DMS 273 treated with DMSO at 0.1 percent for 48 hours (cell line): ENCODE measurements at regions not wholly inside any gene's neighbourhood (a gene's known extent, or its start where the extent isn't known, plus 50 kb on each side); places are given as distances from the start of the nearest gene placed in this dataset.

Experiments
- DNase-seq: peaks from one replicate; lab custom pipeline; 2025; lab: John Stamatoyannopoulos, UW

DNA sequence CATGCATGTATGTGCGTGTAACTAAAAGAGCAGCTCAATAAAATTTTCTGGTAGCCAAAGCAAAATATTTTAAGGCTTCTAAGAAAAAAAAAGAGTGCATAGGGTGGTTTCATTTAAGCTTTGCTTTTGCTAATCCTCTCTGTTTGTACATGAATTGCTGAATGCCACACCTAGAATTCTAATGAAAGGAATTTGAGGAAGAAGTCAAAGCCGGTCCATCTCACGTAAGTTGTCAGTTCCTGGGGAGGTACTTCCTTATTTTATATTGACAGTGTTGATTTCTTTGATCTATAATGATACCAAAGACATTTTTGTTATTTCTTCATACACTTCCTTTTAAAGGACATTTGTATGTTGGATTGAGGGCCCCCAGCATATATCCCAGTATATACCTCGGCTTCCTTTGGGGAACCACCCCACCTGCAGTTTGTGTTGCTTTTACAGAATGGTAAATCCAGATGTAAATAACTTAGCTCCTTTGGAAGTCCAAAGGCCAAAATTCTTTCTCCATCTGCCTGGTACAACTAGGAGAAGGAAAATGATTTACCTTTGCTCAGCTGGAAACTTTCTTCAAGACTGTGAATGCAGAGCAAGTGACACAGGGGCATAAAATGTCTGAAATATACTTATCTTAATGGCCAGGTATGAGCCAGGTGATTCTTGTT lies 420.9 kb upstream of the ATP2B1 start:
- DNase-seq: no peak

DNA sequence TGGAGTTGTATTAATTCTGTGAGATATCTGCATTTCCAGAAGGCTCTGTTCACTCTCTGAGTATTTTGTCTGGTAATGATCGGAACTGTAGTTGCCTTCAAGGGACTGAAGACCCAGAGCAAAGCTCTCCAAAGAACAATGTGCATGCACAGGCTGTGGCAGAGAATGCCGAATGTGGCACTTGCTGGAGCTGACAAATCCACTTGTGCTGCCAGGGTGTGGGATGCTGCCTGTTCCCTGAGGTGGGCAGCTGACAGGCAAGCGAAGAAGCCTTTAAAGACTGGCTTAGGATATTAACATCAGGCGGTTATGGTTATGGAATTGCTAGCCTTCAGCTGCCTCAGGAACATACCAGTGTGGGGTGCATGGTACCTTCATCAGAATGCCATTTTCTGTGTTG lies 419.9 kb upstream of the ATP2B1 start:
- DNase-seq: no peak

DNA sequence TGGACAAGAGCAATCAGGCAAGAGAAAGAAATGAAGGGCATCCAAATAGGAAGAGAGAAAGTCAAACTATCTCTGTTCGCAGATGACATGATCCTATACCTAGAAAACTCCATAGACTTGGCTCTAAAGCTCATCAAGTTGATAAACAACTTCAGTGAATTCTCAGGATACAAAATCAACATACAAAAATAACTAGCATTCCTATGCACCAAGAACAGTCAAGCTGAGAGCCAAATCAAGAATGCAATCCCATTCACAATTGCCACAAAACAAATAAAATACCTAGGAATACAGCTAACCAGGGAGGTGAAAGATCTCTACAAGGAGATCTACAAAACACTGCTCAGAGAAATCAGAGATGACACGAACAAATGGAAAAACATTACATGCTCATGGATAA lies 417.5 kb upstream of the ATP2B1 start:
- DNase-seq: no peak

DNA sequence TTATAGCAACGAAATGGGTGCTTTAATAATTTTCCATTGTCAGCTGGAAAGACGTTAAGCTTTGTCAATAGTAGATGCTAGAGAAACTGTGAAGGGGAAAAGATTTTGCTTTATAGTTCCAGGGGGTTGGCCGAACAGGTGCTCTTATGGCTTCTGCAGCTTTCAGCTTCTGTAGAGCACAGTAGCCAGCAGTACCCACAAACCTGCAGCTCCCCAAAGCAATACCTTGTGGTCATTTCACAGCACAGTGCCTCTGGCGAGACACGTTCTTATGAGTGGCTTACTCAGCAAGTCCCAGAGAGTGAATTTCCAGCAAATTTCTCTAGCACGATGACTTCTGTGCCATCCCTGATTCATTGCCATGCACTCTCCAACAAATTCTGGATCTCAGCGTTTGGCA lies 416.3 kb upstream of the ATP2B1 start:
- DNase-seq: no peak

DNA sequence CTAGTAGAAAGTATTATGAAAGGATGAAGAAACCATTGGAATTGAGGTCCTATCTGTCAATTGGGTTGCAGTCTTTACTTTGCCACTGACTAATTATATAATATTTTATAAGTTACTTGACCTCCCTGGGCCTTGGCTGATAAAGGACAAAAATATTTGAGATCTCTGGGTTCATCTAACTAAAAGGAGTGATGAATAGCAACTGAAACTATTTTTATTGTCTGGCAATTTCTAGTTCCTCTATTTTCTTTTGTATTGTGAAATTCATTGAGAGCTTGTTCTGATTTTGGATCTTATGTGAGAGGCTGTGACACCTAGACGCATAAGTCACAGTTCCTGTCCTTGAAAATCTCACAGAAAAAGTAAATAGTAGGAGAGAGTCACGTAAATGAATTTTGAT lies 415.7 kb upstream of the ATP2B1 start:
- DNase-seq: no peak

DNA sequence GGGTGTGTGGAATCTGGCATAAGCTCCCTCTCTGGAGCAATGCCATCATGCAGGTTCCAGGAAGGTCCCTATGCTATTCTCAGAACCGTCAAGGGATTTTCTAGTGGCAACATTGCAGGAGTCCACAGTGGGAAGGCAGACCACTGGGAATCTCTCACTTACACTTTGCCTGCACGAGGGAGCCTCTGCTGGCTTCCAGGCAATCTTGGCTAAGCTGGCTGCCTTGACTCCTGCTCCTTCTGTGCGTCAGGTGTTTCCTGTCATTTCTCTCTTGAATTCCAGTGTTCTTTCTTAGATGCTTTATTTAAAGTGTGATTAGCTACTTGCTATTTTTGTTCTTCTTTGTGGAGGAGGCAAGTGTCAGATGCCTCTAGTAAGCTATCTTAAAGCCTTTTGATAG lies 414.0 kb upstream of the ATP2B1 start:
- no peak for DNase-seq

DNA sequence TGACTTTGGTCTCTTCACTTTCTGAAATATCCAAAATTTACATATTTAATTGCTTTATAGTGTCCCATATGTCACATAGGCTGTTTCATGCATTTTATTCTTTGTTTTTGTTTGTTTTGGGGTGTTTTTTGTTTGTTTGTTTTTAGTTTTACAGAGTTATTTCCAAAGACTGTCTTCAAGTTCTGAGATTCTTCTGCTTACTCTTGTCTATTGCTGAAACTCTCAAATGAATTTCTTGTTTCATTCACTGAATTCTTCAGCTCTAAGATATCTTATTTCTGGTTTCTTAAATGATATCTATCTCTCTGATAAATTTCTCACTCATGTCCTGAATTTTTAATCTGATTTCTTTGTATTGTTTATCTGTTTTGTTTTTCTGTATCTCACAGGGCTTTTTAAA lies 412.0 kb upstream of the ATP2B1 start:
- DNase-seq: no peak

DNA sequence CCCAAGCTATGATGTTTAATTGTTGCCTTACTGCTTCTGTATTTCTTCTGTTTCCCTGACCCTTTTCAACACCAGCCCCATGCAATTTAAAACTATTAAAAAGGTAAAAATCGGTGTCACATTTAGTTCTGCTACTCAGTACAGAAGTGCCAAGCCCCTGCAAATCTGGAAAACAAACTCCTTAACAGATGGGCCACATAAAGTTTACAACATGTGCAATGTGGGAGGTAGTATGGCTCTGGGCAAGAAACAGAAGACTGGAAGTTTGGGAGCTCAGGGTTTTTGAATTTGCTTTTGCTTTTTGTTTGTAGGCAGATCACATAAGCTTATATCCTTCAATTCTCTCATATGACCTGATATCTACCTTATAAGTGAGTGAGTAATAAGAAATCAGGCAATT lies 404.0 kb upstream of the ATP2B1 start:
- peak; percentile 68 for DNase-seq

DNA sequence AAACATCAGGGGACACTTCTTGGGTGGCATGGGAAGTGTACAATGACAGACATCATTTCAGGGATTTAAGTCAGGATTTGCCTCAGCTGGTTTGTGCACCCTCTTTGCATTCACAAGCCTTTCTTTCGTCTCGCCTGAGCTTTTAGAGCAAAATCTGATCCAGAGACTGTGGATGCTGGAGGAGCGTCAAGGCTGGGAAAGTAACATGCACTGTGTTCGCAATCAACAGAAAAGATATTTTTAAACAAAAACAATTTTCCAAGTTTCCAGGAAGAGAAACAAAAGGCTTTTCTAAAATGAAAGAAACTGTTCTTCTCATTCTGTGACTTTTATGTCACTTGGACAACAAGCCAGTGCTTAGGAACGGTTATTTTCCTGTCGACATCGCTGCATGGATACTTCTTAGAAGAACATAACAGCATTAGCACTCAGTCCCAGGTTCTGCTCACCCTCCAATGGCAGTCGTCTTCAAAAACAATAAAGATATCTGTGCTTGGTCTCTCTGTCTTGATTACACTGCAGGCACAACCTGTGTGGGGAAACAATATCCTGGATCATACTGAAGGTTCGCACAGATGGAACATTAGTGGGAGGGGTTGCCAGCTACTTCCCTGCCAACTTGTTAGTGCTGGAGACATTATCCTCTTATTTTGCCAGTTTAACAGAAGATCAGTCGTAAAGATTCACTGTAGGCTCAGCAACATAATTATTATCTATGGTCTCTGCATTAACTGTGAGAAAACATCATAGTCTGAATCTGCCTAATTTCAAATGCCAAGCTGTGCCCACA lies 403.3 kb upstream of the ATP2B1 start:
- peak; percentile 63 for DNase-seq

DNA sequence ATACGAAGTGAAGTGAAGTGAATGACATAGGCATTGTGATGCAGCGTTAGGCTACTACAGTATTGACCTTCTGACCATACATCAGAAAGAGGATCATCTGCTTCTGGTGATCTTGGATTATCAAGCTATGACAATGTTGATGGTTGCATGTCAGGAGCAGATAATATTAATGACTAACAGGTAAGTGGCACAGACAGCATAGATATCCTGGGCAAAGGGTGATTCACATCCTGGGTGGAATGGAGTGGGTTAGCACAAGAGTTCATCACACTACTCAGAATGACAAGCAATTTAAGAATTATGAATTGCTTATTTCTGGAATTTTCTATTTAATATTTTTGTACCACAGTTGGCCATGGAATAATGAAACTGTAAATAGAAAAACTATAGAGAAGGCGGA lies 397.9 kb upstream of the ATP2B1 start:
- no peak for DNase-seq

DNA sequence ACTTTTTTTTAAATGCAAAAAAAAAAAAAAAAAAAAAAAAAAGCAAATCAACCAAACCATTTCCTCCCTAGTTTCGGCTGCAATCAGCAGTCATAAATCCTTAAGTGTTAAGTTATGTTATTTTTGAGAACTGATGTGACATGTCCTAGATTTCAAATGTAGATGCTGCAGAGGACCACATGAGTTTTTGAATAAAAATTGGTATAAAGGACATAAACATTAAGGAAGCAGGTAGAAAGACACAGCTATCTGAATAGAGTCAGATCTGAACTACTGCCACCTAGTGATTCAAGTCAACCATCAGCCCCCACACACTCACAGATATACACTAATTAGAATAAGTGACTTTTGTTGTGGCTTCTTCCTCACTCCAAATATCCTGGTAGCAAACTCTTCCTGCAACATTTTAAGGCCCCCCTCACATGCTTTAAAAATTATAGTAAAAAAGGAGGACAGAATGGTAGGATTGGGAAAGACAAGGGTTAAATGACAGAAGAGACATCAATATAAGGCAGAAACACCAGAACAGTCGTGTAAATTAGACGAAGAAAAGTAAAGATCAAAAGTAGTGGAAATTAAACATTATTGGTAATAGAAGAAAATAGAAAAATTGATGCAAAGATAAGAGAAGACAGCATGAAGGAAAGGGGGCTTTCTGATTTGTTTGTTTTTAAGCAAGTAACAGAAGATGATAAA lies 394.5 kb upstream of the ATP2B1 start:
- no peak for DNase-seq

DNA sequence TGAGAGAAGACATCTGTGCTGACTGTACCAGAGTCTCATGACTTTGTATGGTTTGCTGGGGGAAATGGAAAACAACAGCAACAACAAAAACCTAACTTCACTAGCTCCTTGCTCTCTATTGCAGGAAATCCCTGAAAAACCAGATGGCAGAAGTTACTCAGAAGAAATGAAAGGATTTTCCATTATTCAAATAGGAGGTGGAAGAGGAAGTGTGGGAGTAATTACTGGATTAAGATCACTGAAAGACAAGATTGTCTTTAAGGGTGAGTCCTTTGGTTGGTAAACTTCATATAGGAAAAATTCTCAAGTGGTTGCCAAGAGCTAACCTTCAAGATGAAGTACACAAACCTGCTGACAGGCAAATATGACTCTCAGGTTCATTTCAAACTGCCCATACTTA lies 391.9 kb upstream of the ATP2B1 start:
- DNase-seq: no peak

DNA sequence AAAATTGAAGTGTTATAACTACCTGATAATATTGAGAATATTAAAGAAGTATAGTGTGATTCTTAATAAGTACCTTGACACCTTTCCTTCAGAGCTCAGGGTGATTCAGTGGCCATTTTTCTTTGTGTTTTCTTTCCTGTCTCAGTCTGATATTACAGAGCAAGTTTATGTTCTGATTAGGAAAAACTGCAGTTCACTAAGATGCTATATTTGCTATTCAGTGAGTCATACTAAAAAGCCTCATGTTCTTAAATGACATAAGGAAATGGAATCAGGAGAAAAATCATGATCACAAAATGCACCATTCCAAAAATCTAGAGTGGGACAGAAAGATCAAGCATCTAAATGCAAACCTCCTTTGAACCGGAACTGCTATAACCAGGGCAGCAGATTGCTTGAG lies 390.6 kb upstream of the ATP2B1 start:
- no peak for DNase-seq

DNA sequence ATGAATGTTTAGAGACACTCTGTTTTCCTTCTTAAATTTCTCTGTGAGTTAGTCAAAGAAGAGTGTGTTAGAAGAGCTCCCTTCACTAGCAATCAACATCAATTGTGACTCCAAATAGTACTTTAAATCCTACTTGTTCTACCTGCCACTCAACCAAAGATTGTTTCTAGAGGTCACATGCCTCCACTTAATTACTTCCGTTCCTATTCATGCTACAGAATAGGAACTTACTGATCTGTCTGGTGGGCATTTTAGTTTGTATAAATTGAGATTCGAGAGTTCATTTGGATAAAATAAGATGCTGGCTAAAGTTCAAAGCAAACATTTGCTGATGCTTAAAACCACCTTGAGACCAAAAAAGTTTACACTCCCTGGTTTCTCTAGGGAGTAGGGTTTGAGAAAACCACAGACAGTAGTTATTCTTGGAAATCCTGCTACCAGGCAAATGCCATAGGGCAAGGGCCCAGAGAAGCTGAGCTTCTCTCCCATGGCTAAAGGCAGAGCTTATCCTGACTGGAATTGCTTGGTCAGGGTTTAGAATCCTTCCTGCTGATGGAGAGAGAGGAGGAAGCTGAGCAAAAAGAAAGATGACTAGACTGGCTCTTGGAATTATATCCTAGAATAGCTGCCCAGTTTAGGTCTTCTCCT lies 389.6 kb upstream of the ATP2B1 start:
- DNase-seq: no peak

DNA sequence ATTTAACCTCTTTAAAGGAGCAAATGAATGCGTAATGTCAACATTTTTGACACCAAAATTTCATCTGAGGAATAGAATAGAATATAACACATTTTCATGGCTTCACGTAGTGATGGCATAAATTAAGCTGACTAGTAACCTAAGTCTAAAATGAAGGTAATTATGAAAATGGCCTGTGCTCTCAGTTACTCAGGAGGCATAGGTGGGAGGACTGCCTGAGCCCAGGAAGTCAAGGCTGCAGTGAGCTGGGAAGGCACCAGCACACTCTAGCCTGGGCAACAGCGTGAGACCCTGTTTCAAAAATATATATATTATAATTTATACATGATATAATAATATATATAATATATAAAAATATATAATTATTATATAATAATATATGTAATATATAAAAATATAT lies 383.2 kb upstream of the ATP2B1 start:
- no peak for DNase-seq

DNA sequence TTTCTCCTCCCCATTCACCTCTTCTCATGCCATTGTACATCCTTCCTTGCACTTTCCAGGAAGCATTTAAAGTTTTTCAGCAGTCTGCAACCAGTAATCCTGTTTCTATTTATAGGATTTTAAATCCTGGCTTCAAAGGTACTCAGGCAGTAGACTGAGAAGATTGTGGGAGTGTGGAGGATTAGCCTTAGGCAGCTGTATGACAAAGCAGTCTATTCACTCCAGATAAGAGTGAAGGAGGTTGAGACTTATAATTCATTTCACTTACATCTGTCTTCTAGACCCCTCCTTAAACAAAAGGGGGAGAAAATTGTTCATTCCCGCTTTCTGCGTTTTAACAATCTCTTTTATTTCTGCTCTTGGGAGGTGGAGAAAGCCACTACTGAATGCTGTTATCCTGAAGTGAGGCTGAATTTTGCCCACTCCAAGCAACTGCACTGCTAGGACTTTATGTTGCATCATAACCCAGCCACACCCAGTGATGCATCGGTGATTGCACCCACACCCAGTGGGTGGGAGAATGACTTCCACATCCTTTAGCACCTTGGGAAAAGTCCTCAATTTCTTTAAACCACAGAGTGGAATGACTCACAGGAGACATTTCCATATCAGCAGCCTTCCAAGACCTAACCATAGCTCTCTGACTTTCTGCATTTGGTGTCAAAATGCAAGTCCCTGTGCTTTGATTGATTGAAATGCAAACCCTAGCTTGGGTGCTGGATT lies 382.5 kb upstream of the ATP2B1 start:
- DNase-seq: no peak

DNA sequence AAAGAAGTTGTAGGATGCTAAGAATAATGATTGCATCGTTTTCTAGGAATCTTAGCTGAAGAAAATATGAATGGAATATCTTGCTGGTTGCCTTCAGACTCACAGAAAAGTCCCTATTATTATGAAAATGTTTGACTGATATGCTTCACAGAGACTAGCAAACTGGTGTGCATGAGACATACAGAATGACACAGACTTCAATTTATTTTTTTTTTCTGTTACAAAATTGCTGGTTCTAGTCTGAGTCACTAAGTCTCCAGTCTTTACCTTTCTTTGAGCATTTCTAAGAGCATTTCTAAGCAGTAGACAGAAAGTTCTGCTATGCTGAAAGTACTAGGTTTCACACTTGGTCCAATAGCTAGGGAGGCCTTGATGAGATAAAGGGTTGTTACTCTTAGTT lies 377.6 kb upstream of the ATP2B1 start:
- no peak for DNase-seq

DNA sequence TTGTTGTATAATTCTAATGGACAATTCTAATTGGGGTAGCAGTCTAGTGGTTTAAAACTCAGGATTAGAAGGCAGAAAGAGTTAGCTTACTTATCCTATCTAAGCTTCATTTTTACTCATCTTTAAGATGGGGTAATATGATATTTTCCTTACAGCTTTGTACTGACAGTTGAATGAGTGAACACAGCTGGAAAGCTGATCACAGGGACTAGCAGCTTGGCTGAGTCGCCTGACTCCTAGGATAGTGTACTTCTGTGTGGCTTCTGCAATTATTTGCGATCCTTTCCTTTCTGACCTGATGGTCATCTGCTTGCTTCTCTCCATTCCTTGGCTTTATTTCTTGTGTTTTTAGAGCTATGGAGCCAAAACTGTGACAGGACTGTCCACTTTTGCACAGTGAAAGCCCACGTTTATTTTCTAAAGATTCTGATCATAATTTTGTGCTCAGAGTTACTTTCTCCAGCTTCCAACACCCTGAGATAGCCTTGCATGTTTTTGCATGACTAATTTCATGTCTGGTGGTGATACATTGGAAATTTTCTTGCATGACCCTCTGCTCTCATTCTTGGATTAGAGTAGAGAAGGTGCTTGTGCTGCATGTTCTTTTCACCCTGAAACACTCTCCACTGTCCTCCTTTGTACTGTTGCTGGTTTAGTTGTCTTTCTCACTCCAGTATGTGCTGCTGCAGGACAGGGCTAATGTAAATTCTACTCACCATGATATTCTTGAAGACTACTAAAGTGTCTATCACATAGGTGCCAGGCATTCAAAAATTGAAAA lies 377.0 kb upstream of the ATP2B1 start:
- no peak for DNase-seq

DNA sequence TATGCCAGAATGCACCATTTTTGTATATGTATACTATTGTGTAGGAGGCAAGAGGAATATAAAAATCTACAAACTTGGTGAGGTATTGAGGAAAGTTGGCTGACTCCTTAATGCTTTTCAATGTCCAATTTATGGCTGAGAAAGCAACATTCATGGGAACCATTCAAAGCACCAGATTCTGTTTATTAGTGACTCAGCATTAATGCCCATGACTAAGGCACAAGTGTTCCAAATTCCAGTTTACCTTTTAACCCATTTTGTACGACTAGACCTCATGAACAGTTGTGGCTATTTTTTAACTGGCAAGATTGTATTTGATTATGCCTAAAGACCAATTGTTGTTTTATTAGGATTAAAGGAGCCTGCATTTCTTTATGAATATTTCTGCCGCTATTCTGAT lies 375.4 kb upstream of the ATP2B1 start:
- no peak for DNase-seq

DNA sequence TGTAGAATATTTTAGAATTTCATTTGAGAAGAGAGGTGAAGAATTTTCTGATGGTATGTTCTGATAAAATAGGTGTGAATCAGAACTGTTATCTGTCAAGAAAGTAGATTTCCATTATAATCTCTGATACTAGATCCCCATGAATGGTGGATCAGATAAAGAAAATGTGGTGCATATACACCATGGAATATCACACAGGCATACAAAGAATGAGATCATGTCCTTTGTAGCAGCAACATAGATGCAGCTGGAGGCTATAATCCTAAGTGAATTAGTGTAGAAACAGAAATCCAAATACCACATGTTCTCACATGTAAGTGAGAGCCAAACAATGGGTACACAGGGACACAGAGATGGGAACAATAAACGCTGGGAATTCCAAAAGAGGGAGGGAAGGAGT lies 372.0 kb upstream of the ATP2B1 start:
- no peak for DNase-seq

DNA sequence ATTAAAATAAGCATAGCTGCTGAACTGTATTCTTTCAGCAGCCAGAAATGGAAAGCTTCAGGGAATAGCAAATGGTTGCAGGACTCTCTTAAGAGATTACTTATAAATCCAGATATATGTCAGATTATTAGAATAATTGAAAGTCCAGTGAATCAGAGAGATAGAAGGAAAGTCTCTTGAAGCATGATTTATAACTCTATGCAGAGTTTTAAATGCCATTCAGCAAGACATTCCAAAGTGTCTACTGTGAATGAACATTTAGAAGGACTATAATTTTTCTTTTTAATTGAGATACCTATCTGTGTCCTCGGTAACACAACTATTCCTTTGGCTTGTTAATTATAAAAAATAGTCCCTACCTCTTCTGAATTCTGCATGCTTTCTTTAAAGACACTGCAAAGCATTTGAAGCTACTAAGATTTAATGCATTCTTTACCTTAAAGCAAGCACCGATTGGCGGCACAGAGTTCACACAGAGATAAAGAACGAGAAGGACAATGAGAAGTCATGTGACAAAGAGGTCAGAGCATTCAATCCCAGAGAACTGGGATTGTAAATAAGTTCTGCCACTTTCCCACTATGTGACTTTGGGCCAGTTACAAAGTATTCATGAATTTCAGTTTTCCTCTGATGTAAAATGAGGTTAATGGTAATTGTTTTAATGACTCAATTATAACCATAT lies 371.0 kb upstream of the ATP2B1 start:
- no peak for DNase-seq
